Type B pancreatic cell (in vitro differentiated cells): ENCODE measurements at regions not wholly inside any gene's neighbourhood (a gene's known extent, or its start where the extent isn't known, plus 50 kb on each side); places are given as distances from the start of the nearest gene placed in this dataset.

Source experiments
- DNase-seq: peaks from one replicate; pipeline ENCODE4 v3.0.0; 2021; ENCODE audit warnings: mixed read lengths; ENCODE audit not compliant: unreplicated experiment; ENCODE audit errors: extremely low spot score
- H3K27ac Mint-ChIP-seq: 2 replicates; pipeline ENCODE4 v1.8.0; 2021; ENCODE audit warnings: mild to moderate bottlenecking, mixed read lengths
- H3K27me3 Mint-ChIP-seq: 2 replicates; pipeline ENCODE4 v1.8.0; 2021; ENCODE audit warnings: mixed read lengths
- H3K36me3 Mint-ChIP-seq: 2 replicates; pipeline ENCODE4 v1.8.0; 2021; ENCODE audit warnings: mixed read lengths
- H3K4me1 Mint-ChIP-seq: one replicate; pipeline ENCODE4 v1.8.0; 2021; ENCODE audit warnings: mixed read lengths; ENCODE audit not compliant: unreplicated experiment
- H3K4me3 Mint-ChIP-seq: 2 replicates; pipeline ENCODE4 v1.8.0; 2021; ENCODE audit warnings: mild to moderate bottlenecking, mixed read lengths
- H3K9me3 Mint-ChIP-seq: 2 replicates; pipeline ENCODE4 v1.8.0; 2021; ENCODE audit warnings: mixed read lengths
- CTCF ChIP-seq: fragments of 200-600 bp; sonication (generic); conservative IDR thresholded peaks from 2 replicates; pipeline ENCODE4 v1.5.0; 2021; ENCODE audit warnings: antibody characterized with exemption, mild to moderate bottlenecking

GRCh38 chr3:132229641-132230040, 87.6 kb upstream of the ACP3 start:
- no peak overlapping the region for H3K27ac Mint-ChIP-seq
- TF ChIP-seq CTCF: no peak
- H3K9me3 Mint-ChIP-seq: peaks cover 4% of the 10 kb centered on the region
- no peaks in the 10 kb centered on the region for H3K36me3 Mint-ChIP-seq
- H3K27me3 Mint-ChIP-seq: peaks cover 10% of the 10 kb centered on the region
- no peak for DNase-seq
- peaks cover 3% of the 10 kb centered on the region for H3K4me1 Mint-ChIP-seq
- no peak overlapping the region for H3K4me3 Mint-ChIP-seq

- TF ChIP-seq CTCF: no peak
- Mint-ChIP-seq H3K9me3 (peaks cover 4% of the 10 kb centered on the region), H3K36me3 (no peaks in the 10 kb centered on the region), H3K27ac (no peak overlapping the region), H3K4me1 (peaks cover 3% of the 10 kb centered on the region), H3K4me3 (no peak overlapping the region), H3K27me3 (peaks cover 10% of the 10 kb centered on the region)
- DNase-seq: no peak
Measured at GRCh38 chr3:132230156-132231000, 86.8 kb upstream of the ACP3 start.

GRCh38 chr3:132231633-132232032, 85.6 kb upstream of the ACP3 start:
- no peak for DNase-seq
- no peak overlapping the region for H3K4me3 Mint-ChIP-seq
- H3K9me3 Mint-ChIP-seq: peaks cover 4% of the 10 kb centered on the region
- TF ChIP-seq CTCF: no peak
- H3K4me1 Mint-ChIP-seq: peaks cover 3% of the 10 kb centered on the region
- H3K27me3 Mint-ChIP-seq: peaks cover 10% of the 10 kb centered on the region
- no peak overlapping the region for H3K27ac Mint-ChIP-seq
- H3K36me3 Mint-ChIP-seq: no peaks in the 10 kb centered on the region

GRCh38 chr3:132232231-132232792, 84.9 kb upstream of the ACP3 start:
- Mint-ChIP-seq H3K27ac (no peak overlapping the region), H3K9me3 (no peaks in the 10 kb centered on the region), H3K36me3 (no peaks in the 10 kb centered on the region), H3K27me3 (peaks cover 10% of the 10 kb centered on the region), H3K4me3 (no peak overlapping the region), H3K4me1 (no peaks in the 10 kb centered on the region)
- DNase-seq: no peak
- no peak for TF ChIP-seq CTCF

GRCh38 chr3:132236701-132237651, 80.2 kb upstream of the ACP3 start:
- Mint-ChIP-seq H3K4me3 (no peak overlapping the region), H3K9me3 (no peaks in the 10 kb centered on the region), H3K27ac (no peak overlapping the region), H3K27me3 (peaks cover 17% of the 10 kb centered on the region), H3K36me3 (no peaks in the 10 kb centered on the region), H3K4me1 (no peaks in the 10 kb centered on the region)
- DNase-seq: no peak
- no peak for TF ChIP-seq CTCF
